Vagina (tissue), 2 donors: ENCODE measurements at regions not wholly inside any gene's neighbourhood (a gene's known extent, or its start where the extent isn't known, plus 50 kb on each side); places are given as distances from the start of the nearest gene placed in this dataset.

ENCODE experiments used
- POLR2A ChIP-seq, 2 donors: fragments of 450-650 bp; IDR thresholded peaks; one replicate each; pipeline ENCODE4 v1.6.1; 2017; ENCODE audit warnings: antibody characterized with exemption in 2 of 2, mild to moderate bottlenecking in 2 of 2, moderate library complexity in 2 of 2
- POLR2AphosphoS5 ChIP-seq, 2 donors: sonication (generic); formaldehyde crosslinking; IDR thresholded peaks; one replicate each; pipeline ENCODE4 v1.9.0; 2017; ENCODE audit warnings: antibody characterized with exemption in 2 of 2, mild to moderate bottlenecking in 2 of 2, low read depth in 1 of 2; ENCODE audit not compliant: insufficient read depth in 1 of 2
- TF ChIP-seq, protein P1 (sequence below), 3 experiments: fragments of 450-650 bp in 2 of 3; fragments of 200-600 bp in 1 of 3; sonication (generic) in 1 of 3; IDR thresholded peaks; one replicate each; pipeline ENCODE4 v1.5.1; 2017 to 2019; ENCODE audit warnings: antibody characterized with exemption in 3 of 3, mild to moderate bottlenecking in 2 of 3, moderate library complexity in 2 of 3

DNA sequence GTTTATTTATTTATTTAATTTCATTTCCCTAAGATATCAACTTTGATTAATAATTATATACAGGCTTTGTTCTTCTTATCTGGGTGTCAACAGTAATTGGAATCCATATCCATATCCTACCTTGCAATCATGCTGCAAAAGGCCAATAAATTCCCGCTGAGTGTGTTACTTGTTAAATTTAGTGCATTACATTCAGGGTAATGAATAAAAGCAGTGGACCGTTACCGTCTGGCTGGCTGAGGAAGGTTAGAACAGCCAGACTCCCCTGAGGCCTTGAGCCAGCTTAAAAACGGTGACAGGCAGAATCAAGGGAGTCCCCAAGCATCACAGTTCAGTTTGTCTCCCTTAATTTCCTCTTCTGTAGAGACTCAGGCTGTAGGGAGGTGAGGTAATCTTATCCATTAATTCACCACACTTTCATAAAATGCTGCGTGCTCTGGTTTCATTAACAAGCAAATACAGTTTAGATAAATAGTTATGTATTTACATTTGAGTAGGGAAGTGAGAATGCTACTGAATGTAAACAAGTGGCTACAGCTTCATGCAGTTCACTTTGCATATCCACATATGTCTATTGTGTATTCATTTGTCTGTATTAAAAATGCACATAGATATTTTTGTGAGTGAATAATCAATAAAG lies 888.2 kb upstream of the CXADR start:
- TF ChIP-seq, protein P1, sequence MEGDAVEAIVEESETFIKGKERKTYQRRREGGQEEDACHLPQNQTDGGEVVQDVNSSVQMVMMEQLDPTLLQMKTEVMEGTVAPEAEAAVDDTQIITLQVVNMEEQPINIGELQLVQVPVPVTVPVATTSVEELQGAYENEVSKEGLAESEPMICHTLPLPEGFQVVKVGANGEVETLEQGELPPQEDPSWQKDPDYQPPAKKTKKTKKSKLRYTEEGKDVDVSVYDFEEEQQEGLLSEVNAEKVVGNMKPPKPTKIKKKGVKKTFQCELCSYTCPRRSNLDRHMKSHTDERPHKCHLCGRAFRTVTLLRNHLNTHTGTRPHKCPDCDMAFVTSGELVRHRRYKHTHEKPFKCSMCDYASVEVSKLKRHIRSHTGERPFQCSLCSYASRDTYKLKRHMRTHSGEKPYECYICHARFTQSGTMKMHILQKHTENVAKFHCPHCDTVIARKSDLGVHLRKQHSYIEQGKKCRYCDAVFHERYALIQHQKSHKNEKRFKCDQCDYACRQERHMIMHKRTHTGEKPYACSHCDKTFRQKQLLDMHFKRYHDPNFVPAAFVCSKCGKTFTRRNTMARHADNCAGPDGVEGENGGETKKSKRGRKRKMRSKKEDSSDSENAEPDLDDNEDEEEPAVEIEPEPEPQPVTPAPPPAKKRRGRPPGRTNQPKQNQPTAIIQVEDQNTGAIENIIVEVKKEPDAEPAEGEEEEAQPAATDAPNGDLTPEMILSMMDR (IDR thresholded peaks at IDR 0.05): no peak
- TF ChIP-seq POLR2A (IDR thresholded peaks at IDR 0.05) (no peak), POLR2AphosphoS5 (IDR thresholded peaks at IDR 0.05; ENCODE audit: insufficient read depth in 1 of 2, low read depth in 1 of 2) (no peak)
